Activated gamma-delta T cell treated with anti-CD3 and anti-CD28 coated beads, Interleukin-2, amount 50 U/mL, for 16 hours (primary cell): ENCODE measurements at regions not wholly inside any gene's neighbourhood (a gene's known extent, or its start where the extent isn't known, plus 50 kb on each side); places are given as distances from the start of the nearest gene placed in this dataset.
"Not testable (repeated sequence)": the region's sequence is repeated elsewhere in the genome, so short reads cannot be mapped to it uniquely, and the experiment has no call there.

Experiments used
- DNase-seq: peaks from one replicate; pipeline ENCODE4 v3.0.0-alpha.2; 2020; ENCODE audit warnings: low read depth

- no peak for DNase-seq
Measured at GRCh38 chr3:40753291-40753770, 228.6 kb downstream of the ZNF621 start.

GRCh38 chr3:40753951-40754350 is 229.2 kb downstream of the ZNF621 start:
- DNase-seq, result no peak

GRCh38 chr3:40754994-40755393 is 230.2 kb downstream of the ZNF621 start:
- DNase-seq, result no peak

GRCh38 chr3:40756500-40756899 is 231.7 kb downstream of the ZNF621 start:
- no peak for DNase-seq

- not testable (repeated sequence) for DNase-seq
Measured at GRCh38 chr3:40762771-40763170, 238.0 kb downstream of the ZNF621 start.

GRCh38 chr3:40763807-40764206 is 239.0 kb downstream of the ZNF621 start:
- DNase-seq, result no peak

GRCh38 chr3:40764747-40765146 is 240.0 kb downstream of the ZNF621 start:
- no peak for DNase-seq

- no peak for DNase-seq
Measured at GRCh38 chr3:40765884-40766283, 241.1 kb downstream of the ZNF621 start.

- no peak for DNase-seq
Measured at GRCh38 chr3:40766396-40766795, 241.6 kb downstream of the ZNF621 start.

GRCh38 chr3:40768046-40768445 is 243.3 kb downstream of the ZNF621 start:
- DNase-seq, result no peak

- no peak for DNase-seq
Measured at GRCh38 chr3:40768536-40768935, 243.8 kb downstream of the ZNF621 start.

- no peak for DNase-seq
Measured at GRCh38 chr3:40770061-40770460, 245.3 kb downstream of the ZNF621 start.

GRCh38 chr3:40771112-40771511 is 246.4 kb downstream of the ZNF621 start:
- no peak for DNase-seq

- no peak for DNase-seq
Measured at GRCh38 chr3:40779039-40779438, 254.3 kb downstream of the ZNF621 start.

- no peak for DNase-seq
Measured at GRCh38 chr3:40780291-40780924, 255.6 kb downstream of the ZNF621 start.

- no peak for DNase-seq
Measured at GRCh38 chr3:40780925-40781406, 256.2 kb downstream of the ZNF621 start.

- no peak for DNase-seq
Measured at GRCh38 chr3:40782111-40782721, 257.5 kb downstream of the ZNF621 start.

GRCh38 chr3:40790746-40791145 is 266.0 kb downstream of the ZNF621 start:
- DNase-seq, result no peak

- DNase-seq, result no peak
Measured at GRCh38 chr3:40793730-40794129, 269.0 kb downstream of the ZNF621 start.

GRCh38 chr3:40800343-40800742 is 275.6 kb downstream of the ZNF621 start:
- DNase-seq, result no peak

- DNase-seq, result no peak
Measured at GRCh38 chr3:40801284-40801741, 276.6 kb downstream of the ZNF621 start.

- no peak for DNase-seq
Measured at GRCh38 chr3:40803311-40803710, 278.6 kb downstream of the ZNF621 start.

- DNase-seq, result no peak
Measured at GRCh38 chr3:40805456-40805855, 280.7 kb downstream of the ZNF621 start.

- no peak for DNase-seq
Measured at GRCh38 chr3:40810813-40811212, 286.1 kb downstream of the ZNF621 start.
